HL-60 (cell line): ENCODE measurements at regions not wholly inside any gene's neighbourhood (a gene's known extent, or its start where the extent isn't known, plus 50 kb on each side); places are given as distances from the start of the nearest gene placed in this dataset.
"Not testable (repeated sequence)": the region's sequence is repeated elsewhere in the genome, so short reads cannot be mapped to it uniquely, and the experiment has no call there.

Experiments used
- DNase-seq, 2 experiments: peaks; one replicate each; pipeline ENCODE4 v3.0.0-alpha.2; 2010 to 2020; ENCODE audit warnings: low read depth in 1 of 2, low spot score in 1 of 2
- H3K27ac ChIP-seq: fragments of 250-450 bp; sonication (Bioruptor Pico); replicated peaks from 2 replicates; pipeline ENCODE4 v1.5.1; 2020; ENCODE audit warnings: mild to moderate bottlenecking, moderate library complexity
- H3K27me3 ChIP-seq: fragments of 250-450 bp; sonication (Bioruptor Pico); 2 replicates; pipeline ENCODE4 v1.5.1; 2021; ENCODE audit warnings: mild to moderate bottlenecking, moderate library complexity; ENCODE audit not compliant: insufficient read depth, poor library complexity, severe bottlenecking
- H3K4me3 ChIP-seq: replicated peaks from 2 replicates; pipeline ENCODE4 v1.5.1; 2011; ENCODE audit warnings: mild to moderate bottlenecking, control low read depth, low read length; ENCODE audit not compliant: insufficient read depth
- GABPA ChIP-seq: IDR thresholded peaks from 2 replicates; pipeline ENCODE4 v1.6.1; 2012; ENCODE audit warnings: low read depth
- POLR2AphosphoS5 ChIP-seq: IDR thresholded peaks from 2 replicates; pipeline ENCODE4 v1.6.1; 2012; ENCODE audit warnings: low read depth
- SPI1 ChIP-seq: IDR thresholded peaks from 2 replicates; pipeline ENCODE4 v1.6.1; 2012; ENCODE audit warnings: low read depth, mild to moderate bottlenecking, borderline replicate concordance
- TF ChIP-seq, protein P1 (sequence below): IDR thresholded peaks from one replicate; pipeline ENCODE4 v1.5.1; 2011; ENCODE audit warnings: low read length, control low read depth, inconsistent platforms; ENCODE audit not compliant: insufficient read depth
- TF ChIP-seq, protein P2 (sequence below): IDR thresholded peaks from 2 replicates; pipeline ENCODE4 v1.6.1; 2012; ENCODE audit warnings: low read depth; ENCODE audit not compliant: insufficient replicate concordance

DNA sequence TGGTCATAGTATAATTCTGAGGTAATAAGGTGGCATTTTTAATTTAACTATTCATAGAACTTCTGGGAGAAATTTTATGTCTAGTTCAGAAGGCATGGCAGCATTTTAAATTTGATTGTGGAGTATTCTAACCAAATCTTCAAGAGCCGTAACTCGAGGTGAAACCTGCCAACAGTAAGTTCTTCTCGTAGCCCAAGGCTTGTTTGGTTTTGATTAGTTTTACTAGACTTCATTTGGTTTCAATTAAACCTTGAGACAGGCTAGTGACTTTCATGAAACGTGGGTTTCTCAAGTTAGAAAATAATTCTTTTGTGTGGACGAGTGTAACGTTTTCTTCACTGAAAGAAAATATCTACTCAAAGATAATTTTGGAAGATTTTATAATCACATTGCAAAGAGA is 395.5 kb downstream of the USP25 start:
- Histone ChIP-seq H3K27me3 (no peaks in the 10 kb centered on the region), H3K27ac (no peak overlapping the region), H3K4me3 (no peak overlapping the region)
- TF ChIP-seq, protein P1, sequence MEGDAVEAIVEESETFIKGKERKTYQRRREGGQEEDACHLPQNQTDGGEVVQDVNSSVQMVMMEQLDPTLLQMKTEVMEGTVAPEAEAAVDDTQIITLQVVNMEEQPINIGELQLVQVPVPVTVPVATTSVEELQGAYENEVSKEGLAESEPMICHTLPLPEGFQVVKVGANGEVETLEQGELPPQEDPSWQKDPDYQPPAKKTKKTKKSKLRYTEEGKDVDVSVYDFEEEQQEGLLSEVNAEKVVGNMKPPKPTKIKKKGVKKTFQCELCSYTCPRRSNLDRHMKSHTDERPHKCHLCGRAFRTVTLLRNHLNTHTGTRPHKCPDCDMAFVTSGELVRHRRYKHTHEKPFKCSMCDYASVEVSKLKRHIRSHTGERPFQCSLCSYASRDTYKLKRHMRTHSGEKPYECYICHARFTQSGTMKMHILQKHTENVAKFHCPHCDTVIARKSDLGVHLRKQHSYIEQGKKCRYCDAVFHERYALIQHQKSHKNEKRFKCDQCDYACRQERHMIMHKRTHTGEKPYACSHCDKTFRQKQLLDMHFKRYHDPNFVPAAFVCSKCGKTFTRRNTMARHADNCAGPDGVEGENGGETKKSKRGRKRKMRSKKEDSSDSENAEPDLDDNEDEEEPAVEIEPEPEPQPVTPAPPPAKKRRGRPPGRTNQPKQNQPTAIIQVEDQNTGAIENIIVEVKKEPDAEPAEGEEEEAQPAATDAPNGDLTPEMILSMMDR: no peak
- TF ChIP-seq, protein P2, sequence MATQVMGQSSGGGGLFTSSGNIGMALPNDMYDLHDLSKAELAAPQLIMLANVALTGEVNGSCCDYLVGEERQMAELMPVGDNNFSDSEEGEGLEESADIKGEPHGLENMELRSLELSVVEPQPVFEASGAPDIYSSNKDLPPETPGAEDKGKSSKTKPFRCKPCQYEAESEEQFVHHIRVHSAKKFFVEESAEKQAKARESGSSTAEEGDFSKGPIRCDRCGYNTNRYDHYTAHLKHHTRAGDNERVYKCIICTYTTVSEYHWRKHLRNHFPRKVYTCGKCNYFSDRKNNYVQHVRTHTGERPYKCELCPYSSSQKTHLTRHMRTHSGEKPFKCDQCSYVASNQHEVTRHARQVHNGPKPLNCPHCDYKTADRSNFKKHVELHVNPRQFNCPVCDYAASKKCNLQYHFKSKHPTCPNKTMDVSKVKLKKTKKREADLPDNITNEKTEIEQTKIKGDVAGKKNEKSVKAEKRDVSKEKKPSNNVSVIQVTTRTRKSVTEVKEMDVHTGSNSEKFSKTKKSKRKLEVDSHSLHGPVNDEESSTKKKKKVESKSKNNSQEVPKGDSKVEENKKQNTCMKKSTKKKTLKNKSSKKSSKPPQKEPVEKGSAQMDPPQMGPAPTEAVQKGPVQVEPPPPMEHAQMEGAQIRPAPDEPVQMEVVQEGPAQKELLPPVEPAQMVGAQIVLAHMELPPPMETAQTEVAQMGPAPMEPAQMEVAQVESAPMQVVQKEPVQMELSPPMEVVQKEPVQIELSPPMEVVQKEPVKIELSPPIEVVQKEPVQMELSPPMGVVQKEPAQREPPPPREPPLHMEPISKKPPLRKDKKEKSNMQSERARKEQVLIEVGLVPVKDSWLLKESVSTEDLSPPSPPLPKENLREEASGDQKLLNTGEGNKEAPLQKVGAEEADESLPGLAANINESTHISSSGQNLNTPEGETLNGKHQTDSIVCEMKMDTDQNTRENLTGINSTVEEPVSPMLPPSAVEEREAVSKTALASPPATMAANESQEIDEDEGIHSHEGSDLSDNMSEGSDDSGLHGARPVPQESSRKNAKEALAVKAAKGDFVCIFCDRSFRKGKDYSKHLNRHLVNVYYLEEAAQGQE: no peak
- TF ChIP-seq GABPA: no peak
- no peak for DNase-seq

DNA sequence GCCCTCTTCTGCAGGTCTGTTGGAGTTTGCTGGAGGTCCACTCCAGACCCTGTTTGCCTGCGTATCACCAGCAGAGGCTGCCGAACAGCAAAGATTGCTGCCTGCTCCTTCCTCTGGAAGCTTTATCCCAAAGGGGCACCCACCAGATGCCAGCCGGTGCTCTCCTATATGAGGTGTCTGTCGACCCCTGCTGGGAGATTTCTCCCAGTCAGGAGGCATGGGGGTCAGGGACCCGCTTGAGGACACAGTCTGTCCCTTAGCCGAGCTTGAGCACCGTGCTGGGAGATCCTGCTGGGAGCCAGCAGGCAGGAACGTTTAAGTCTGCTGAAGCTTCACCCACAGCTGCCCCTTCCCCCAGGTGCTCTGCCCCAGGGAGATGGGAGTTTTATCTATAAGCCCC is 402.7 kb downstream of the USP25 start:
- H3K27me3 ChIP-seq, H3K4me3 ChIP-seq, DNase-seq, H3K27ac ChIP-seq: not testable (repeated sequence)

DNA sequence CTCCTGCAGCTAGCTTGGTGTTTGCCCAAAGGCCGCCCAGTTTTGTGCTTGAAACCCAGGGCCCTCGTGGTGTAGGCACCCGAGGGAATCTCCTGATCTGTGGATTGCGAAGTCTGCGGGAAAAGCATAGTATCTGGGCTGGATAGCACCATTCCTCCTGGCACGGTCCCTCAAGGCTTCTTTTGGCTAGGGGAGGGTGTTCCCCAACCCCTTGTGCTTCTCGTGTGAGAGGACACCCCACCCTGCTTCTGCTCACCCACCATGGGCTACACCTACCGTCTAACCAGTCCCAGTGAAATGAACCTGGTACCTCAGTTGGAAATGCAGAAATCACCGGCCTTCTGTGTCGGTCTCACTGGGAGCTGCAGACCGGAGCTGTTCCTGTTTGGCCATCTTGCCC is 403.5 kb downstream of the USP25 start:
- no peaks in the 10 kb centered on the region for H3K27me3 ChIP-seq
- no peak overlapping the region for H3K27ac ChIP-seq
- no peak overlapping the region for H3K4me3 ChIP-seq
- TF ChIP-seq, protein P1: no peak
- no peak for TF ChIP-seq GABPA
- no peak for TF ChIP-seq POLR2AphosphoS5
- TF ChIP-seq SPI1: no peak
- TF ChIP-seq, protein P2: no peak
- DNase-seq: no peak

DNA sequence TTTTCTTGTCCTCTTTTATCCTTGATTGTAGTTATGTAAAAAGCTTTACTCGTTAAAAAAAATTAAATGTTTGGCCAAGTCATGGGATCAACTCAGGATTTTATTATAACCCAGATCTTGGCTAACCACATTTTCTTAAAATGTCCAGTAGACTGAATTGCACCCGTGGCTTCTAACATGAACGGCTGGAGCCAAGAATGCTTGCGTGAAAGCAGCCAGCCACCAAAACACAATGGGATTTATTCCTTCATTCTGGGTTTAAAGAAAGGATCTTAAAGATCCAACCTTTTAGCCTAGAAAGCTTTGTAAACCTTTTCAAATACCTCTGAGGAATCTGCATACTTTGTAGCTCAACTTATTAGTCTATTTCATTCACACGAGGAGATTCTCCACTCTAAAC is 404.4 kb downstream of the USP25 start:
- TF ChIP-seq SPI1: no peak
- TF ChIP-seq POLR2AphosphoS5: no peak
- TF ChIP-seq GABPA: no peak
- TF ChIP-seq, protein P1: no peak
- TF ChIP-seq, protein P2: no peak
- Histone ChIP-seq H3K27me3 (no peaks in the 10 kb centered on the region), H3K27ac (no peak overlapping the region), H3K4me3 (no peak overlapping the region)
- DNase-seq: no peak
